HEK293 (cell line): ENCODE measurements at regions not wholly inside any gene's neighbourhood (a gene's known extent, or its start where the extent isn't known, plus 50 kb on each side); places are given as distances from the start of the nearest gene placed in this dataset.

ENCODE experiments used
- CTCF ChIA-PET: fragments of 350-600 bp; formaldehyde crosslinking; extraction: SDS; loops from one replicate; lab custom pipeline; 2021; ENCODE audit warnings: antibody characterized with exemption; lab: Yijun Ruan, JAX
- POLR2A ChIA-PET: fragments of 300-600 bp; formaldehyde crosslinking; extraction: SDS; loops from one replicate; lab custom pipeline; 2020; ENCODE audit warnings: antibody characterized with exemption, inconsistent platforms; lab: Yijun Ruan, JAX
- H3K27ac ChIP-seq: fragments of 200-500 bp; sonication (Bioruptor generic); 2 replicates; pipeline ENCODE4 v1.5.1; 2014; ENCODE audit warnings: low read depth, low read length, control low read depth, inconsistent platforms; ENCODE audit errors: extremely low read depth
- H3K36me3 ChIP-seq, 2 experiments: fragments of 200-500 bp in 1 of 2; sonication (Bioruptor generic) in 1 of 2; 1 replicate in 1 of 2; 2 replicates in 1 of 2; pipeline ENCODE4 v1.5.1; 2014 to 2017; ENCODE audit warnings: inconsistent platforms in 2 of 2, low read length in 2 of 2; ENCODE audit not compliant: control insufficient read depth in 2 of 2, insufficient read depth in 1 of 2
- H3K4me1 ChIP-seq: fragments of 200-500 bp; sonication (Bioruptor generic); 2 replicates; pipeline ENCODE4 v1.5.1; 2014; ENCODE audit warnings: mild to moderate bottlenecking, low read length, inconsistent platforms; ENCODE audit not compliant: control insufficient read depth, insufficient read depth
- H3K4me3 ChIP-seq: 2 replicates; pipeline ENCODE4 v1.5.1; 2011; ENCODE audit warnings: low read depth, mild to moderate bottlenecking, control low read depth, low read length, moderate library complexity
- H3K9me3 ChIP-seq: fragments of 200-500 bp; sonication (Bioruptor generic); 2 replicates; pipeline ENCODE4 v1.5.1; 2014; ENCODE audit warnings: low read depth, low read length, inconsistent platforms; ENCODE audit not compliant: control insufficient read depth, insufficient read depth
- AEBP2 ChIP-seq: fragments of 450-650 bp; formaldehyde crosslinking; IDR thresholded peaks from 2 replicates; pipeline ENCODE4 v1.5.1; 2016; ENCODE audit warnings: missing biosample characterization, missing genetic modification characterization, borderline replicate concordance
- CTCF ChIP-seq: fragments of 450-650 bp; formaldehyde crosslinking; IDR thresholded peaks from 2 replicates; pipeline ENCODE4 v1.5.1; 2016; ENCODE audit warnings: missing biosample characterization, missing genetic modification characterization
- GLI4 ChIP-seq: fragments of 450-650 bp; formaldehyde crosslinking; IDR thresholded peaks from 2 replicates; pipeline ENCODE4 v1.5.1; 2016; ENCODE audit warnings: missing biosample characterization, missing genetic modification characterization
- GLIS2 ChIP-seq: fragments of 450-650 bp; formaldehyde crosslinking; IDR thresholded peaks from 2 replicates; pipeline ENCODE4 v1.5.1; 2016; ENCODE audit warnings: missing biosample characterization, missing genetic modification characterization
- HOXC10 ChIP-seq: sonication (generic); formaldehyde crosslinking; IDR thresholded peaks from 2 replicates; pipeline ENCODE4 v1.8.1; 2023; ENCODE audit warnings: mild to moderate bottlenecking, missing genetic modification reagents
- PRDM1 ChIP-seq: fragments of 450-650 bp; formaldehyde crosslinking; IDR thresholded peaks from 2 replicates; pipeline ENCODE4; 2016; ENCODE audit warnings: missing biosample characterization, missing genetic modification characterization
- PRDM10 ChIP-seq: fragments of 450-650 bp; formaldehyde crosslinking; IDR thresholded peaks from 2 replicates; pipeline ENCODE4 v1.5.1; 2016; ENCODE audit warnings: missing biosample characterization, missing genetic modification characterization
- SCRT1 ChIP-seq: fragments of 450-650 bp; formaldehyde crosslinking; IDR thresholded peaks from 2 replicates; pipeline ENCODE4 v1.5.1; 2016; ENCODE audit warnings: missing biosample characterization, missing genetic modification characterization, borderline replicate concordance
- ZNF133 ChIP-seq: fragments of 450-650 bp; formaldehyde crosslinking; IDR thresholded peaks from 2 replicates; pipeline ENCODE4 v1.5.1; 2016; ENCODE audit warnings: missing biosample characterization, missing genetic modification characterization
- ZNF146 ChIP-seq: fragments of 450-650 bp; formaldehyde crosslinking; IDR thresholded peaks from 2 replicates; pipeline ENCODE4 v1.5.1; 2016; ENCODE audit warnings: missing biosample characterization, missing genetic modification characterization
- ZNF155 ChIP-seq: fragments of 450-650 bp; formaldehyde crosslinking; IDR thresholded peaks from 2 replicates; pipeline ENCODE4 v1.5.1; 2016; ENCODE audit warnings: missing biosample characterization, missing genetic modification characterization
- ZNF174 ChIP-seq: fragments of 450-650 bp; formaldehyde crosslinking; IDR thresholded peaks from 2 replicates; pipeline ENCODE4 v1.5.0; 2017; ENCODE audit warnings: missing biosample characterization, mild to moderate bottlenecking, missing genetic modification characterization
- ZNF202 ChIP-seq: fragments of 450-650 bp; formaldehyde crosslinking; IDR thresholded peaks from 2 replicates; pipeline ENCODE4 v1.5.1; 2016; ENCODE audit warnings: missing biosample characterization, missing genetic modification characterization, borderline replicate concordance
- ZNF266 ChIP-seq: fragments of 450-650 bp; formaldehyde crosslinking; IDR thresholded peaks from 2 replicates; pipeline ENCODE4 v1.5.1; 2016; ENCODE audit warnings: missing biosample characterization, missing genetic modification characterization, low read depth
- ZNF280C ChIP-seq: fragments of 450-650 bp; formaldehyde crosslinking; IDR thresholded peaks from 2 replicates; pipeline ENCODE4 v1.5.1; 2016; ENCODE audit warnings: missing biosample characterization, missing genetic modification characterization
- ZNF354C ChIP-seq: fragments of 450-650 bp; formaldehyde crosslinking; IDR thresholded peaks from 2 replicates; pipeline ENCODE4 v1.5.1; 2016; ENCODE audit warnings: missing biosample characterization, missing genetic modification characterization, low read depth, borderline replicate concordance
- ZNF404 ChIP-seq: fragments of 450-650 bp; formaldehyde crosslinking; IDR thresholded peaks from 2 replicates; pipeline ENCODE4 v1.5.1; 2017; ENCODE audit warnings: missing biosample characterization, missing genetic modification characterization
- ZNF449 ChIP-seq: fragments of 450-650 bp; formaldehyde crosslinking; IDR thresholded peaks from 2 replicates; pipeline ENCODE4 v1.5.1; 2017; ENCODE audit warnings: missing biosample characterization, mild to moderate bottlenecking, missing genetic modification characterization, moderate library complexity
- ZNF600 ChIP-seq: fragments of 450-650 bp; formaldehyde crosslinking; IDR thresholded peaks from 2 replicates; pipeline ENCODE4 v1.5.1; 2016; ENCODE audit warnings: missing biosample characterization, missing genetic modification characterization
- ZSCAN4 ChIP-seq: fragments of 450-650 bp; formaldehyde crosslinking; IDR thresholded peaks from 2 replicates; pipeline ENCODE4 v1.5.1; 2017; ENCODE audit warnings: missing biosample characterization, missing genetic modification characterization

GRCh38 chr3:178054471-178054870 lies 481.8 kb upstream of the KCNMB2 start (continued):
- TF ChIP-seq AEBP2 (no peak), GLIS2 (no peak), ZNF146 (tag by site-specific recombination) (no peak), PRDM1 (tag by site-specific recombination) (no peak), SCRT1 (tag by site-specific recombination) (no peak)
- TF ChIP-seq, all 188 proteins: peak for 0

GRCh38 chr3:178055939-178056338 lies 480.3 kb upstream of the KCNMB2 start:
- POLR2A ChIA-PET = no interaction called here
- TF ChIP-seq ZNF354C (tag by site-specific recombination) = no peak
- no peak for TF ChIP-seq ZNF266 (tag by site-specific recombination)
- no peak for TF ChIP-seq PRDM10 (tag by site-specific recombination)
- TF ChIP-seq ZNF174 = no peak
- TF ChIP-seq ZNF155 (tag by site-specific recombination) = no peak
- no peak for TF ChIP-seq ZNF280C
- no peak for TF ChIP-seq CTCF
- no peak for TF ChIP-seq ZNF404 (tag by site-specific recombination)
- no peak for TF ChIP-seq GLI4
- no peak for TF ChIP-seq ZNF202 (tag by site-specific recombination)
- TF ChIP-seq ZNF449 (tag by site-specific recombination) = no peak
- TF ChIP-seq ZSCAN4 = no peak
- no peak for TF ChIP-seq HOXC10
- no peak for TF ChIP-seq ZNF133 (tag by site-specific recombination)
- TF ChIP-seq ZNF600 (tag by site-specific recombination) = no peak
- CTCF ChIA-PET = no interaction called here

More at GRCh38 chr3:178055939-178056338, 480.3 kb upstream of the KCNMB2 start:
- peaks cover 4% of the 10 kb centered on the region; the same call in 1 of the 2 replicates for H3K4me1 ChIP-seq
- no peak overlapping the region for H3K4me3 ChIP-seq
- H3K36me3 ChIP-seq = no peaks in the 10 kb centered on the region
- no peak overlapping the region for H3K27ac ChIP-seq
- no peaks in the 10 kb centered on the region for H3K9me3 ChIP-seq
